Kasumi-1 (cell line): ENCODE measurements at regions not wholly inside any gene's neighbourhood (a gene's known extent, or its start where the extent isn't known, plus 50 kb on each side); places are given as distances from the start of the nearest gene placed in this dataset.
"Not testable (repeated sequence)": the region's sequence is repeated elsewhere in the genome, so short reads cannot be mapped to it uniquely, and the experiment has no call there.

ENCODE experiments used
- DNase-seq, 2 experiments: peaks; one replicate each; lab custom pipeline; 2025; lab: John Stamatoyannopoulos, UW

- not testable (repeated sequence) for DNase-seq
Measured at GRCh38 chr16:21534561-21534960, 64.8 kb upstream of the METTL9 start.

GRCh38 chr16:21535201-21535600 lies 64.2 kb upstream of the METTL9 start:
- not testable (repeated sequence) for DNase-seq

GRCh38 chr16:21536740-21537139 lies 62.6 kb upstream of the METTL9 start:
- not testable (repeated sequence) for DNase-seq

GRCh38 chr16:21537598-21537997 lies 61.8 kb upstream of the METTL9 start:
- DNase-seq = not testable (repeated sequence)

GRCh38 chr16:21539107-21539618 lies 60.2 kb upstream of the METTL9 start:
- not testable (repeated sequence) for DNase-seq

GRCh38 chr16:21540770-21541433 lies 58.5 kb upstream of the METTL9 start:
- DNase-seq = not testable (repeated sequence)

GRCh38 chr16:21541611-21542051 lies 57.7 kb upstream of the METTL9 start:
- peak; percentile 42 to 73 for DNase-seq

GRCh38 chr16:21542075-21542474 lies 57.3 kb upstream of the METTL9 start:
- DNase-seq = not testable (repeated sequence)

- DNase-seq = not testable (repeated sequence)
Measured at GRCh38 chr16:21542491-21543124, 56.8 kb upstream of the METTL9 start.

GRCh38 chr16:21543151-21543836 lies 56.1 kb upstream of the METTL9 start:
- not testable (repeated sequence) for DNase-seq

GRCh38 chr16:21545664-21546326 lies 53.6 kb upstream of the METTL9 start:
- DNase-seq = not testable (repeated sequence)

GRCh38 chr16:21549396-21549795 lies 50.0 kb upstream of the METTL9 start:
- DNase-seq = not testable (repeated sequence)
